ENCODE measurements at regions not wholly inside any gene's neighbourhood (a gene's known extent, or its start where the extent isn't known, plus 50 kb on each side); places are given as distances from the start of the nearest gene placed in this dataset.

- no peak for TF ChIP-seq JUND (IDR thresholded peaks at IDR 0.05)
- TF ChIP-seq SRF (IDR thresholded peaks at IDR 0.05; ENCODE audit: low read depth) = no peak
- TF ChIP-seq SP1 (IDR thresholded peaks at IDR 0.05; ENCODE audit: low read depth) = no peak
- TF ChIP-seq ZFX (IDR thresholded peaks at IDR 0.05) = no peak
- no peak for TF ChIP-seq EZH2phosphoT487 (IDR thresholded peaks at IDR 0.05; ENCODE audit: borderline replicate concordance)
- no peak for TF ChIP-seq ATF3 (IDR thresholded peaks at IDR 0.05)
- TF ChIP-seq TCF7L2 (IDR thresholded peaks at IDR 0.05; ENCODE audit: borderline replicate concordance, extremely low read depth, insufficient read depth, insufficient read length) = no peak
- TF ChIP-seq RAD21 (IDR thresholded peaks at IDR 0.05; ENCODE audit: low read depth) = no peak
- TF ChIP-seq CEBPB (IDR thresholded peaks at IDR 0.05; ENCODE audit: low read depth) = no peak
Measured at GRCh38 chr2:134004467-134004866, 249.4 kb upstream of the MGAT5 start (continued).

- no peak overlapping the region for H3K4me3 ChIP-seq (replicated peaks in 1 of 2; ENCODE audit: low read depth in 1 of 2, low read length in 2 of 2)
- no peaks in the 10 kb centered on the region for H3K9me2 ChIP-seq (ENCODE audit: insufficient read depth)
- no peaks in the 10 kb centered on the region for H3K4me1 ChIP-seq (ENCODE audit: control insufficient read depth in 1 of 2, insufficient read depth in 2 of 2, low read length in 2 of 2)
- TF ChIP-seq TCF7L2 (IDR thresholded peaks at IDR 0.05; ENCODE audit: borderline replicate concordance, extremely low read depth, insufficient read depth, insufficient read length) (no peak), SIN3A (IDR thresholded peaks at IDR 0.05; ENCODE audit: low read depth) (no peak), JUND (IDR thresholded peaks at IDR 0.05) (no peak), ELF1 (IDR thresholded peaks at IDR 0.05; ENCODE audit: borderline replicate concordance, low read depth) (no peak), ATF3 (IDR thresholded peaks at IDR 0.05) (no peak), SP1 (IDR thresholded peaks at IDR 0.05; ENCODE audit: low read depth) (no peak), CEBPB (IDR thresholded peaks at IDR 0.05; ENCODE audit: low read depth) (no peak), SRF (IDR thresholded peaks at IDR 0.05; ENCODE audit: low read depth) (no peak), POLR2AphosphoS5 (IDR thresholded peaks at IDR 0.05; ENCODE audit: low read depth, low read length) (no peak), YY1 (IDR thresholded peaks at IDR 0.05; ENCODE audit: extremely low read depth, insufficient replicate concordance, low read depth, low read length) (no peak), EZH2phosphoT487 (IDR thresholded peaks at IDR 0.05; ENCODE audit: borderline replicate concordance) (no peak)
- H3K79me2 ChIP-seq (ENCODE audit: insufficient read depth, low read length) = no peaks in the 10 kb centered on the region
- no peak overlapping the region for H2AFZ ChIP-seq (ENCODE audit: low read depth, low read length, poor library complexity, severe bottlenecking)
- no peak overlapping the region for H3K27ac ChIP-seq (ENCODE audit: low read depth, low read length)
- DNase-seq (ENCODE audit: low read depth, low spot score) = no peak
- no peaks in the 10 kb centered on the region for H3K36me3 ChIP-seq (ENCODE audit: control insufficient read depth in 1 of 2, insufficient read depth in 2 of 2, low read length in 2 of 2)
- CTCF ChIA-PET = no interaction called here
- no TSS peak for BruUV-seq (replicated peaks)
- no peak overlapping the region for H3K9ac ChIP-seq (ENCODE audit: low read length)
- POLR2A ChIA-PET = no interaction called here
- no peak overlapping the region for H3K4me2 ChIP-seq (ENCODE audit: low read length)
- H3K9me3 ChIP-seq (ENCODE audit: control insufficient read depth in 1 of 2, insufficient read depth in 1 of 2, low read depth in 1 of 2, low read length in 2 of 2) = no peaks in the 10 kb centered on the region
- intact Hi-C loops (cut with micrococcal nuclease) = no loop called here
- no peak for ATAC-seq
- H4K20me1 ChIP-seq (ENCODE audit: insufficient read depth) = no peaks in the 10 kb centered on the region
- no peaks in the 10 kb centered on the region for H3K27me3 ChIP-seq (ENCODE audit: insufficient read depth, low read length)
- RAD21 ChIA-PET (ENCODE audit: low non-redundant PET in 1 of 2, low total read pairs in 2 of 2, uncharacterized antibody in 2 of 2, unreplicated experiment in 2 of 2) = no interaction called here
Measured at GRCh38 chr2:134008837-134009236, 245.0 kb upstream of the MGAT5 start.
